BE2C (cell line): ENCODE measurements at regions not wholly inside any gene's neighbourhood (a gene's known extent, or its start where the extent isn't known, plus 50 kb on each side); places are given as distances from the start of the nearest gene placed in this dataset.
"Not testable (repeated sequence)": the region's sequence is repeated elsewhere in the genome, so short reads cannot be mapped to it uniquely, and the experiment has no call there.

Source experiments
- DNase-seq: peaks from one replicate; pipeline ENCODE4 v3.0.0-alpha.2; 2020
- H3K27me3 ChIP-seq: fragments of 250-450 bp; sonication (Bioruptor Pico); 2 replicates; pipeline ENCODE4 v1.5.1; 2020; ENCODE audit warnings: mild to moderate bottlenecking
- H3K36me3 ChIP-seq: fragments of 250-450 bp; sonication (Bioruptor Pico); 2 replicates; pipeline ENCODE4 v1.5.1; 2020; ENCODE audit warnings: mild to moderate bottlenecking
- H3K4me1 ChIP-seq: fragments of 250-450 bp; sonication (Bioruptor Pico); 2 replicates; pipeline ENCODE4 v1.5.1; 2020
- H3K4me3 ChIP-seq: 2 replicates; pipeline ENCODE4 v1.5.1; 2011; ENCODE audit warnings: low read depth, low read length
- H3K9me3 ChIP-seq: fragments of 250-450 bp; sonication (Bioruptor Pico); 2 replicates; pipeline ENCODE4 v1.5.1; 2020
- CTCF ChIP-seq: IDR thresholded peaks from 2 replicates; pipeline ENCODE4 v1.5.1; 2012; ENCODE audit warnings: mild to moderate bottlenecking, low read depth, low read length

GRCh38 chr2:89820248-89820647, 1128.8 kb downstream of the RPIA start:
- H3K4me1 ChIP-seq: no peaks in the 10 kb centered on the region
- no peak overlapping the region for H3K4me3 ChIP-seq
- no peak for TF ChIP-seq CTCF
- no peaks in the 10 kb centered on the region for H3K27me3 ChIP-seq
- no peaks in the 10 kb centered on the region for H3K9me3 ChIP-seq
- DNase-seq: no peak
- H3K36me3 ChIP-seq: no peaks in the 10 kb centered on the region

- Histone ChIP-seq H3K36me3 (no peaks in the 10 kb centered on the region), H3K4me3 (no peak overlapping the region), H3K27me3 (no peaks in the 10 kb centered on the region), H3K4me1 (no peaks in the 10 kb centered on the region), H3K9me3 (no peaks in the 10 kb centered on the region)
- no peak for DNase-seq
- no peak for TF ChIP-seq CTCF
Measured at GRCh38 chr2:89821455-89821945, 1130.0 kb downstream of the RPIA start.

GRCh38 chr2:89822342-89822741, 1130.9 kb downstream of the RPIA start:
- H3K9me3 ChIP-seq, DNase-seq, H3K27me3 ChIP-seq, H3K4me3 ChIP-seq, H3K4me1 ChIP-seq, H3K36me3 ChIP-seq: not testable (repeated sequence)

GRCh38 chr2:89823556-89823955, 1132.1 kb downstream of the RPIA start:
- H3K9me3 ChIP-seq: no peaks in the 10 kb centered on the region
- no peak overlapping the region for H3K4me3 ChIP-seq

GRCh38 chr2:89825034-89825433, 1133.6 kb downstream of the RPIA start:
- Histone ChIP-seq H3K4me3 (no peak overlapping the region), H3K4me1 (no peaks in the 10 kb centered on the region), H3K9me3 (no peaks in the 10 kb centered on the region)

More at GRCh38 chr2:89823556-89823955, 1132.1 kb downstream of the RPIA start:
- TF ChIP-seq CTCF: no peak
- H3K36me3 ChIP-seq: no peaks in the 10 kb centered on the region
- H3K27me3 ChIP-seq: no peaks in the 10 kb centered on the region
- DNase-seq: no peak
- no peaks in the 10 kb centered on the region for H3K4me1 ChIP-seq

GRCh38 chr2:89826741-89827140, 1135.3 kb downstream of the RPIA start:
- not testable (repeated sequence) for H3K9me3 ChIP-seq, H3K36me3 ChIP-seq, H3K4me1 ChIP-seq, H3K27me3 ChIP-seq, H3K4me3 ChIP-seq, DNase-seq

More at GRCh38 chr2:89825034-89825433, 1133.6 kb downstream of the RPIA start:
- TF ChIP-seq CTCF: no peak
- H3K36me3 ChIP-seq: no peaks in the 10 kb centered on the region
- H3K27me3 ChIP-seq: no peaks in the 10 kb centered on the region
- no peak for DNase-seq

- H3K4me1 ChIP-seq, H3K36me3 ChIP-seq, H3K27me3 ChIP-seq, H3K9me3 ChIP-seq, DNase-seq, H3K4me3 ChIP-seq: not testable (repeated sequence)
Measured at GRCh38 chr2:89827829-89828228, 1136.4 kb downstream of the RPIA start.

- not testable (repeated sequence) for DNase-seq, H3K9me3 ChIP-seq
Measured at GRCh38 chr2:89828416-89828815, 1136.9 kb downstream of the RPIA start.

GRCh38 chr2:89828961-89829631, 1137.6 kb downstream of the RPIA start:
- H3K4me1 ChIP-seq, DNase-seq, H3K27me3 ChIP-seq, H3K4me3 ChIP-seq, H3K9me3 ChIP-seq, H3K36me3 ChIP-seq: not testable (repeated sequence)

More at GRCh38 chr2:89828416-89828815, 1136.9 kb downstream of the RPIA start:
- not testable (repeated sequence) for H3K4me1 ChIP-seq, H3K27me3 ChIP-seq, H3K4me3 ChIP-seq, H3K36me3 ChIP-seq
